OCI-LY7 (cell line): ENCODE measurements at regions not wholly inside any gene's neighbourhood (a gene's known extent, or its start where the extent isn't known, plus 50 kb on each side); places are given as distances from the start of the nearest gene placed in this dataset.

Source experiments
- EZH2phosphoT487 ChIP-seq: fragments of 200-600 bp; sonication (generic); IDR thresholded peaks from 2 replicates; pipeline ENCODE4 v1.6.1; 2018; ENCODE audit warnings: low read depth, borderline replicate concordance, mild to moderate bottlenecking, mixed run types, antibody characterized with exemption, low read length, moderate library complexity, mixed read lengths
- TF ChIP-seq, protein P1 (sequence below): fragments of 200-600 bp; sonication (generic); conservative IDR thresholded peaks from 2 replicates; pipeline ENCODE4 v1.5.1; 2014; ENCODE audit warnings: mild to moderate bottlenecking, antibody characterized with exemption, low read length, moderate library complexity, mixed read lengths

DNA sequence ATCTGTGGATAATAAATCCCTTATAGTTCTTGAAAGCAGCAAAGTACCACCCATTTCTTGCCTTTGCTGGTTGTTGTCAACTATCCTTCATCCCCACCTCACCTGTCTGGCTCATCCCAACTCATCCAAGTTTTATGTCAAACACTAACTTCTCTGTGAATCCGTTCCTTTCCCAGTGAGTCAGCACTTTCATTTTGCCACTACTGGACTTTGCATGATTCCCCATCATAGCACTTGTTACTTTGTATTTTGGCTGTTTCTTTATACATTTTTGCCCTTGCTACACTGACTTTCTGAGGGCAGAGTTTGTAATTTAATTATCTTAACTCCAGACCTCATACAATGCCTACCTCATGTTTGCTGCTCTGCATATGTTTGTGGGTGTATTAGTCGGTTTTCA, 90.8 kb upstream of the RORA start:
- TF ChIP-seq, protein P1, sequence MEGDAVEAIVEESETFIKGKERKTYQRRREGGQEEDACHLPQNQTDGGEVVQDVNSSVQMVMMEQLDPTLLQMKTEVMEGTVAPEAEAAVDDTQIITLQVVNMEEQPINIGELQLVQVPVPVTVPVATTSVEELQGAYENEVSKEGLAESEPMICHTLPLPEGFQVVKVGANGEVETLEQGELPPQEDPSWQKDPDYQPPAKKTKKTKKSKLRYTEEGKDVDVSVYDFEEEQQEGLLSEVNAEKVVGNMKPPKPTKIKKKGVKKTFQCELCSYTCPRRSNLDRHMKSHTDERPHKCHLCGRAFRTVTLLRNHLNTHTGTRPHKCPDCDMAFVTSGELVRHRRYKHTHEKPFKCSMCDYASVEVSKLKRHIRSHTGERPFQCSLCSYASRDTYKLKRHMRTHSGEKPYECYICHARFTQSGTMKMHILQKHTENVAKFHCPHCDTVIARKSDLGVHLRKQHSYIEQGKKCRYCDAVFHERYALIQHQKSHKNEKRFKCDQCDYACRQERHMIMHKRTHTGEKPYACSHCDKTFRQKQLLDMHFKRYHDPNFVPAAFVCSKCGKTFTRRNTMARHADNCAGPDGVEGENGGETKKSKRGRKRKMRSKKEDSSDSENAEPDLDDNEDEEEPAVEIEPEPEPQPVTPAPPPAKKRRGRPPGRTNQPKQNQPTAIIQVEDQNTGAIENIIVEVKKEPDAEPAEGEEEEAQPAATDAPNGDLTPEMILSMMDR: no peak
- TF ChIP-seq EZH2phosphoT487: no peak
